ENCODE measurements at regions not wholly inside any gene's neighbourhood (a gene's known extent, or its start where the extent isn't known, plus 50 kb on each side); places are given as distances from the start of the nearest gene placed in this dataset.

DNA sequence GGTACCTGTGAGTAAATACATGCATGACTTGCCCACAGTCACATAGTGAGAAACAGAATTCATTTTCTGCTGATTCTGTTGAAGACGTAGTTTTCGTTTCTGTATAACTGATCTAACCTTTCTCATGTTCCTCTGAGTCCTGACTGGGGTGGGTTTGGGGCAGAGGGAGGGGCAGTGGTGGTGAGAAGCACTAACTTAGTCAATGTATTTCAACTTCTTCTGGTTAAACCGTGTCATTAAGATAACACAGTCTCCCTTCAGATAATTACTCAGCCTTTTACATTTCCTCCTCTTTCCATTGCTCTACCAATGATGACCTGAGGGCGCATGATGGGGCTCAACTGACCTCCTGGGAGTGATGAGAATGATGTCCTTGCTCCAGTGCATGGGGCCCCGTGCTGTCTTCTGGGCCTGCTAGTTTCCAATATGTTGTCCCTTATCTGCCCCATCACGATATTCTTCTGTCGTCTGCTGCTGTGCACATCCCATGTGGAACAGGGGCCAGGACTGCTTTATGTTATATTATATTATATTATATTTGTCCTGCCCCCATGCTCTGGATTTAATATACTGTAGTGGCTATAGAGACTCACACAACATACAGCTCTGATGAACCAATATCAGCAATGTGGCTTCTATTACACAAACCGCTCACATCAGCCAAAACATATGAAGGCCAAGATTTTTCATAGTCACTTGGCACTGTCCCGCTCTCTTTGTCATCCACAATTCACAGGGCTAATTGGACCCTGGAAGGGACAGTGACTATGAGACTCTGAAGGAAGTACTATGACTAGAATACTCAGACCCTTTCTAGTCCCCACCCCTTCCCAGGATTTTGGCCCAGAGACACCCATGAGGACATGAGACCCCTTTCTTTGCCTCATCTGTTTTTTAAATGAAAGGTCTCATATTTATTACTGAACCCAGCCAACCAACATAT lies 407.1 kb upstream of the MCTP2 start:
- TF ChIP-seq CTCF (IDR thresholded peaks at IDR 0.05), result no peak
- no peak for TF ChIP-seq POLR2A (IDR thresholded peaks at IDR 0.05)
- Histone ChIP-seq H3K36me3 (no peaks in the 10 kb centered on the region), H3K27ac (no peak overlapping the region), H3K4me3 (no peak overlapping the region), H3K4me1 (no peaks in the 10 kb centered on the region), H3K27me3 (no peaks in the 10 kb centered on the region), H3K9me3 (no peaks in the 10 kb centered on the region)
- DNase-seq, result no peak
- intact Hi-C loops (cut with DNase I; ENCODE audit: low total_unique reads), result no loop called here

DNA sequence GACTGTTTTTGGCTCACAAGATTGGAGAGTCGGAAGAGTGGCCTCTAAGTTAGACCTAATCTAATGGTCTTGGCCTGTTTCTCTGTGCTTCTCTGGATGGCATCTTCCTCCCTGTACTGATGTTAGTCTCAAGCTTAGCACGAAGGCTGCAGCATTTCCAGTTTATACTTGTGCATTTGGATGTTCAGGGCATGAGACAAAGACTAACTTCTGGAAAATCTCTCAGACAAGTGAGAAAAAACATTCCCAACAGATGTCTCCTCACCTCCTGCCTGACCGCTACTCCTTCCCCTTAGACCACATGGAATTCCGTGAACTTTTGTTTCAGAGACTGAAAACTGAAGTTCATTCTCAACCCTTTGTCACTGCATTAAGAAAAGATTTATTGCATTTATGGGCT lies 410.8 kb upstream of the MCTP2 start:
- Histone ChIP-seq H3K27ac (peak overlapping the region in 1 of 2 donors; percentile 21), H3K4me3 (no peak overlapping the region), H3K9me3 (no peaks in the 10 kb centered on the region), H3K27me3 (no peaks in the 10 kb centered on the region), H3K36me3 (no peaks in the 10 kb centered on the region), H3K4me1 (no peaks in the 10 kb centered on the region)
- intact Hi-C loops (cut with DNase I; ENCODE audit: low total_unique reads), result no loop called here
- TF ChIP-seq POLR2A (IDR thresholded peaks at IDR 0.05), result no peak
- TF ChIP-seq CTCF (IDR thresholded peaks at IDR 0.05), result no peak
- DNase-seq, result no peak

DNA sequence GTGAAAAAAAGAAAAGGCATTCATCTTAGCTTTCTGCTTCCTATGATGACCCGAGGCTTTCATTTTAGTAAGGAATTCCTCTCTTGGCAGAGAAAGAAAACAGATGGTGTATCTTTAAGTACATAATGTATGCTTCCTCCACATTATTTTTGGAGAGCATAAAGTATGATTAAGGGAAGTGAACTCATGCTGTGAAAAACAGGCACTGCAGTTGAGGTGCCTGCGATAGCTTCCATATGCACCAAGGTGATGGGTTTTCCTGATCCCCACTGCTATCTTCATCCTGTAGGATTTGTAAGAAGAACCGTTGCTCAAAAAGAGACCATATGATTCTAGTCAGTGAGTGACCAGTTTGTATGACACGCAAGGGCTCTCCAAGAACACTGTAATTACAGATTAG lies 411.5 kb upstream of the MCTP2 start:
- no peaks in the 10 kb centered on the region for H3K27me3 ChIP-seq
- no peaks in the 10 kb centered on the region for H3K36me3 ChIP-seq
- no peak overlapping the region for H3K4me3 ChIP-seq
- H3K9me3 ChIP-seq, result no peaks in the 10 kb centered on the region
- no peak for DNase-seq
- no peak for TF ChIP-seq POLR2A (IDR thresholded peaks at IDR 0.05)
- TF ChIP-seq CTCF (IDR thresholded peaks at IDR 0.05), result no peak
- H3K4me1 ChIP-seq, result no peaks in the 10 kb centered on the region
- intact Hi-C loops (cut with DNase I; ENCODE audit: low total_unique reads), result no loop called here
- no peak overlapping the region for H3K27ac ChIP-seq

- TF ChIP-seq POLR2A (IDR thresholded peaks at IDR 0.05), result no peak
- no peak for TF ChIP-seq CTCF (IDR thresholded peaks at IDR 0.05)
- H3K27me3 ChIP-seq, result no peaks in the 10 kb centered on the region
- H3K4me3 ChIP-seq, result no peak overlapping the region
- no peaks in the 10 kb centered on the region for H3K9me3 ChIP-seq
- H3K36me3 ChIP-seq, result no peaks in the 10 kb centered on the region
- no peak overlapping the region for H3K27ac ChIP-seq
- no peaks in the 10 kb centered on the region for H3K4me1 ChIP-seq
- DNase-seq, result no peak
- intact Hi-C loops (cut with DNase I; ENCODE audit: low total_unique reads), result no loop called here
These were observed 414.5 kb upstream of the MCTP2 start for GRCh38 chr15:93816815-93817214.

- no peaks in the 10 kb centered on the region for H3K4me1 ChIP-seq
- H3K4me3 ChIP-seq, result no peak overlapping the region
- no peak overlapping the region for H3K27ac ChIP-seq
- no peaks in the 10 kb centered on the region for H3K36me3 ChIP-seq
- no peaks in the 10 kb centered on the region for H3K9me3 ChIP-seq
- TF ChIP-seq CTCF (IDR thresholded peaks at IDR 0.05) (no peak), POLR2A (IDR thresholded peaks at IDR 0.05) (no peak)
- no peaks in the 10 kb centered on the region for H3K27me3 ChIP-seq
- intact Hi-C loops (cut with DNase I; ENCODE audit: low total_unique reads), result no loop called here
- DNase-seq, result no peak
These were observed 420.1 kb upstream of the MCTP2 start for GRCh38 chr15:93811305-93811704.

Data from uterus (tissue), 3 donors.